GM19023 (cell line): ENCODE measurements at regions not wholly inside any gene's neighbourhood (a gene's known extent, or its start where the extent isn't known, plus 50 kb on each side); places are given as distances from the start of the nearest gene placed in this dataset.
"Not testable (repeated sequence)": the region's sequence is repeated elsewhere in the genome, so short reads cannot be mapped to it uniquely, and the experiment has no call there.

Experiments
- ATAC-seq: cut with Tn5 transposase; IDR thresholded peaks from one replicate; pipeline ENCODE4 v1.9.1; 2021; ENCODE audit warnings: mild to moderate bottlenecking, moderate library complexity; ENCODE audit not compliant: unreplicated experiment

DNA sequence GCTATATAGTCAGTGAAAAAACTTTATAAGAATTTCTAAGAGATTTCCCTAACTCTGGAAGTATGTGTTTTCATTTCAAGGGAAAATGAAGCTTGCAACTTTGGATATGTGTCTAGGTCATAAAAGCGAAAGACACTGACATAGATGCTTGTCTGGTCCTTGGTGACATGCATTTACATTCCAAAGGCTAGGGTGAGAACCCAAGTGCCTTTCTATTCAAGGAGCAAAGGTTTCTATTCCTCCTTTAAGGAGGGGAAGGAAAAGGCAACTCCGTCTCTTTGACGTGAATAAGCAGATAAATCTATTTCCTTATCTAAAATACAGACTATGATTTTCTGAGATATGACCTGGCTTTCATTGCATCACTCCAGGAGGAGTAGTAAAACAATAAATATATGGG lies 261.1 kb downstream of the CDH7 start:
- no peak for ATAC-seq

GRCh38 chr18:66005831-66006588 lies 255.2 kb downstream of the CDH7 start:
- ATAC-seq: no peak

DNA sequence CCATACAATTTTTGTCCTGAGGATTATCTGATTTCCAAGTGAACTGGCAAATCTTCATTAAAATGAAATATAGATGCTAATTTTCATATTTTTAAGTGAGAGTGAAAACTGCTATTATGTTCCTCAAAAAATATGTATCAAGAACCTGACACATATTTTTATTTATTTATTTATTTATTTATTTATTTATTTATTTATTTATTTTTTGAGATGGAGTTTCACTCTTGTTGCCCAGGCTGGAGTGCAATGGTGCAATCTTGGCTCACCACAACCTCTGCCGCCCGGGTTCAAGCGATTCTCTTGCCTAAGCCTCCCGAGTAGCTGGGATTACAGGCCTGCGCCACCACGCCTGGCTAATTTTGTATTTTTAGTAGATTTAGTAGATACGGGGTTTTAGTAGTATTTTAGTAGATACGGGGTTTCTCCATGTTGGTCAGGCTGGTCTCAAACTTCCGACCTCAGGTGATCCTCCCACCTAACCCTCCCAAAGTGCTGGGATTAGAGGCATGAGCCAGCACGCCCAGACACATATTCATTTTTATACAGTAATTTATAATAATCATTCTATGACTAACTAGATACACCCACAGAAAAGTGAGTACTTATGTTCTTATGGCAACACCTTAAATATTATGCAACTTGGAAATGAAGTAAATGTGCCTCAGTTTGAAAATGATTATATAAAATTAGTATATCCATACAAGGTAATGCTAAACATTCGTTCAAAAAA lies 248.3 kb downstream of the CDH7 start:
- not testable (repeated sequence) for ATAC-seq

- no peak for ATAC-seq
These were observed 244.4 kb downstream of the CDH7 start for GRCh38 chr18:65995206-65995605.

- no peak for ATAC-seq
These were observed 243.5 kb downstream of the CDH7 start for GRCh38 chr18:65994302-65994701.

DNA sequence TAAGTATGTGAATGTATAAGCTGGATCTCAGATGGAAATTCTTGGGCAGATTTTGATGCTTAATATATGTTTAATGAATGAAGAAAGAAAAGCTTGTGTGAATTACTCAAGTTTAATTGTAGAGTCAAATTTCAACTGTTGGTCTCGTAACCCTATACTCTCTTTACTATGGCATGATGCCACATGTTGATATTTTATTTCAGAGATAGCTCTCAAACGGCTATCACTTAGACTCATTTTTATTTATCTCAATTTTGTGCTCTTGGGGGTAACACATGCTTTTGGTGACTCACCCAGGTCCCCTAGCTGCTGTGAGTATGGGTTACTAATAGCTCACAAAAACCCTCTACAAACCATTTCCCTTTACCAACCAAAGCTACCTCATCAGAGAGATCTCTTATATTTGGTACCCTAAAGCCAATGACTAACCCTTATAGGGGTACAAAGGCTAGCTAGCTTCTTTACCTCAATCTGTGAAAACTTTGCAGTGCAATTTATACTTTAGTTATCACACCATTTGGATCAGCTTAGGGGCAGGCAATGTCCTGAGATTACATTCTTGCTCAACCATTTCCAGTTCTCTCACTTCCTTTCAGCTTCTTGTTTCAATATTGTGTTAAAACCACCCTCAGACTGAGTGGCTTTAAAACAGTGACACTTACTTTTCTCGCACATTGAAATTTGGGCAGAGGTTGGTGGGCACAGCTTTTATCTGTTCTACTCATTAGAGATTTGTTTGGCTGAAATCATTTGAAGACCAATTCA lies 240.3 kb downstream of the CDH7 start:
- ATAC-seq: no peak

- no peak for ATAC-seq
These were observed 239.4 kb downstream of the CDH7 start for GRCh38 chr18:65990174-65990690.

GRCh38 chr18:65988972-65989371 lies 238.2 kb downstream of the CDH7 start:
- no peak for ATAC-seq

GRCh38 chr18:65988386-65988785 lies 237.6 kb downstream of the CDH7 start:
- no peak for ATAC-seq

- no peak for ATAC-seq
These were observed 232.9 kb downstream of the CDH7 start for GRCh38 chr18:65983750-65984149.

- no peak for ATAC-seq
These were observed 224.7 kb downstream of the CDH7 start for GRCh38 chr18:65975536-65975935.

GRCh38 chr18:65974758-65975157 lies 223.9 kb downstream of the CDH7 start:
- no peak for ATAC-seq

GRCh38 chr18:65968239-65969004 lies 217.6 kb downstream of the CDH7 start:
- no peak for ATAC-seq

- no peak for ATAC-seq
These were observed 204.9 kb downstream of the CDH7 start for GRCh38 chr18:65955747-65956146.

DNA sequence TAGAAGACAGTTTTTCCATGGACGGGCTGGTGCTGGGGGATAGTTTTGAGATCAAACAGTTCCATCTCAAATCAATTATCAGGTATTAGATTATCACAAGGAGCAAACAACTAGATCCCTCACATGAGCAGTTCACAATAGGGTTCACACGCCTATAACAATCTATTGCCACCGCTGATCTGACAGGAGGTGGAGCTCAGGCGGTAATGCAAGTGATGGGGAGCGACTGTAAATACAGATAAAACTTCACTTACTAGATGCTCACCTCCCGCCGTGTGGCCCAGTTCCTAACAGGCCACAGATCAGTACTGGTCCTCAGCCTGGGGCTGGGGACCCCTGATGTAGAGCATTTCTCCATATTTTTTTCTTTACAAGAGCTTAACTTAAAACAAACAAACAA lies 203.6 kb downstream of the CDH7 start:
- no peak for ATAC-seq

DNA sequence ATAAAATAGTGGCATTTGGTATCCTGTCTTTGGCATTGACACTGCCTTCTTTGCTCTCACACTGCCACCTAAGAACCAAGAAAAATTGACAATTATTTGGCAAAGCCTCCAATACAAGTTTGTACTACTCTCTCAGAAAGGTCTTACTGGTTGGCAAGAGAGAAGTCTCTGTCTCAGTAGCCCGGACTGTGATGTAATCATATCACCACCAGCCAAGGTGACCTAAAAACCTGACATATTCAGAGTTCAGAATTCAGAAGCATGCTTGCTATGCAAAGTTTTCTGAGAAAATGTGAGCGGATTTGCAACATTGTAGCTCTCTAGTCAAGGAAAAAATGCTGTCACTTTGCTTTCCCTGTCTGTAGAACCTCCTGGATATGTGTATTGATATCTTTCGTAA lies 196.0 kb downstream of the CDH7 start:
- no peak for ATAC-seq

DNA sequence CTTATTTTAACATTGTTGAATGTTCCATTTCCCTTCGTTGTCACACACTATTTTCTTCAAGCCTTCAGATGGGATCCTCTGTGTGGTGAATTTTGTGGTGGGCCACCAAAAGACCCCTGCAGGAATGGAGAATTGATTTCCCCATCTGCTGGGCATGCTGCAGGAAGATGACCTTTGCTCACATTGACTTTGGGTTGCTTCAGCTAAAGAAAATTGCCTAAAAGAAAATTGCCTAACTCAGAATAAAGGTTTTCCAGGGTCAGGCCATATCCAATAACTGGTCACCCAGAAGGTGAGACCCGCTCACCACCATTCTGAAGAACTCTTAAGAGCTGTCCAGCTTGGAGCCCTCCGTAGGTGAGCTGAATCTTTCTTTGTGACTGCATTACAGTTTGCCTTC lies 192.5 kb downstream of the CDH7 start:
- ATAC-seq: no peak

- no peak for ATAC-seq
These were observed 192.0 kb downstream of the CDH7 start for GRCh38 chr18:65942854-65943253.

- ATAC-seq: no peak
These were observed 191.3 kb downstream of the CDH7 start for GRCh38 chr18:65942104-65942503.

DNA sequence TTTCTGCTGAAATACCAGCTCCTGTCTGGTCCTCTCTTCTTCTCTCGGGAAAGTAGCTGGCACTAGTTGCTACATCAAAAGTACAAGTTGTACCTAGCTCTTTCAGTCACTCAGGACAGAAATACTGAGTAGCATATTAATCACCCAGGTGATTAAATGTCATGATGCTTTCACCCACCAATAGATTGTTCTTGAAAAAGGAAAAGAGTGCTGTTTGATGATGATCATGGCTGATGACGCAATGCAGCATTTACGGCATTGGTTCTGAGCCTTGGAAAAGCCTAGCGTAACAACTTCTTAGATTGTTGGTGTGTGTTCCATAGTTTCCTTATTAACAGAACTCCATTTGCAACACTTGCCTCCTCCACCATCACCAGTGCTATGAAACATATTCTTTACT lies 190.7 kb downstream of the CDH7 start:
- no peak for ATAC-seq
